ENCODE measurements at regions not wholly inside any gene's neighbourhood (a gene's known extent, or its start where the extent isn't known, plus 50 kb on each side); places are given as distances from the start of the nearest gene placed in this dataset.

GRCh38 chr19:28985201-28985600 is 227.8 kb downstream of the UQCRFS1 start:
- no peak for TF ChIP-seq CHD1 (IDR thresholded peaks at IDR 0.05; ENCODE audit: low read depth, low read length)
- TF ChIP-seq, protein P1, sequence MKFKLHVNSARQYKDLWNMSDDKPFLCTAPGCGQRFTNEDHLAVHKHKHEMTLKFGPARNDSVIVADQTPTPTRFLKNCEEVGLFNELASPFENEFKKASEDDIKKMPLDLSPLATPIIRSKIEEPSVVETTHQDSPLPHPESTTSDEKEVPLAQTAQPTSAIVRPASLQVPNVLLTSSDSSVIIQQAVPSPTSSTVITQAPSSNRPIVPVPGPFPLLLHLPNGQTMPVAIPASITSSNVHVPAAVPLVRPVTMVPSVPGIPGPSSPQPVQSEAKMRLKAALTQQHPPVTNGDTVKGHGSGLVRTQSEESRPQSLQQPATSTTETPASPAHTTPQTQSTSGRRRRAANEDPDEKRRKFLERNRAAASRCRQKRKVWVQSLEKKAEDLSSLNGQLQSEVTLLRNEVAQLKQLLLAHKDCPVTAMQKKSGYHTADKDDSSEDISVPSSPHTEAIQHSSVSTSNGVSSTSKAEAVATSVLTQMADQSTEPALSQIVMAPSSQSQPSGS (IDR thresholded peaks at IDR 0.05; ENCODE audit: low read length): no peak
- TF ChIP-seq EZH2 (IDR thresholded peaks at IDR 0.05; ENCODE audit: borderline replicate concordance, control insufficient read depth, low read depth, low read length): no peak
- no peak for TF ChIP-seq USF1 (IDR thresholded peaks at IDR 0.05; ENCODE audit: borderline replicate concordance, extremely low read length, insufficient read depth, low read depth, low read length)
- TF ChIP-seq, protein P2, sequence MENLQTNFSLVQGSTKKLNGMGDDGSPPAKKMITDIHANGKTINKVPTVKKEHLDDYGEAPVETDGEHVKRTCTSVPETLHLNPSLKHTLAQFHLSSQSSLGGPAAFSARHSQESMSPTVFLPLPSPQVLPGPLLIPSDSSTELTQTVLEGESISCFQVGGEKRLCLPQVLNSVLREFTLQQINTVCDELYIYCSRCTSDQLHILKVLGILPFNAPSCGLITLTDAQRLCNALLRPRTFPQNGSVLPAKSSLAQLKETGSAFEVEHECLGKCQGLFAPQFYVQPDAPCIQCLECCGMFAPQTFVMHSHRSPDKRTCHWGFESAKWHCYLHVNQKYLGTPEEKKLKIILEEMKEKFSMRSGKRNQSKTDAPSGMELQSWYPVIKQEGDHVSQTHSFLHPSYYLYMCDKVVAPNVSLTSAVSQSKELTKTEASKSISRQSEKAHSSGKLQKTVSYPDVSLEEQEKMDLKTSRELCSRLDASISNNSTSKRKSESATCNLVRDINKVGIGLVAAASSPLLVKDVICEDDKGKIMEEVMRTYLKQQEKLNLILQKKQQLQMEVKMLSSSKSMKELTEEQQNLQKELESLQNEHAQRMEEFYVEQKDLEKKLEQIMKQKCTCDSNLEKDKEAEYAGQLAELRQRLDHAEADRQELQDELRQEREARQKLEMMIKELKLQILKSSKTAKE (IDR thresholded peaks at IDR 0.05; ENCODE audit: low read depth, poor library complexity, severe bottlenecking): no peak
- TF ChIP-seq NFYB (IDR thresholded peaks at IDR 0.05; ENCODE audit: insufficient read depth, low read depth, low read length): no peak
- TF ChIP-seq YY1 (IDR thresholded peaks at IDR 0.05; ENCODE audit: low read depth, low read length): no peak
- no peak for TF ChIP-seq NR2C2 (IDR thresholded peaks at IDR 0.05; ENCODE audit: borderline replicate concordance, control insufficient read depth, insufficient read length, low read depth)
- TF ChIP-seq FOXK2 (IDR thresholded peaks at IDR 0.05): no peak
- TF ChIP-seq TAF1 (IDR thresholded peaks at IDR 0.05; ENCODE audit: borderline replicate concordance, low read depth, low read length): no peak
